Thoracic aorta (tissue), 2 donors: ENCODE measurements at regions not wholly inside any gene's neighbourhood (a gene's known extent, or its start where the extent isn't known, plus 50 kb on each side); places are given as distances from the start of the nearest gene placed in this dataset.

Source experiments
- ATAC-seq: fragments of 150-250 bp; one replicate; pipeline ENCODE4 v1.8.0; 2017; ENCODE audit warnings: low read depth; ENCODE audit not compliant: insufficient number of reproducible peaks, low FRiP score
- DNase-seq: peaks from one replicate; pipeline ENCODE4 v3.0.0-alpha.2; 2020; ENCODE audit warnings: low spot score
- H3K27ac ChIP-seq, 2 donors: fragments of 200-600 bp; sonication (generic); 1 replicate in 1 of 2; 2 replicates in 1 of 2; pipeline ENCODE4 v1.5.1; 2016; ENCODE audit warnings: mild to moderate bottlenecking in 2 of 2, moderate library complexity in 2 of 2
- H3K27me3 ChIP-seq: fragments of 200-600 bp; sonication (generic); replicated peaks from 2 replicates; pipeline ENCODE4 v1.6.0; 2016; ENCODE audit warnings: mild to moderate bottlenecking; ENCODE audit not compliant: insufficient read depth
- H3K36me3 ChIP-seq: fragments of 200-600 bp; sonication (generic); one replicate; pipeline ENCODE4 v1.5.1; 2016
- H3K4me1 ChIP-seq, 2 donors: fragments of 200-600 bp; sonication (generic); 1 replicate in 1 of 2; 2 replicates in 1 of 2; pipeline versions ENCODE4 v1.5.1 to v1.6.0; 2016; ENCODE audit warnings: low read depth in 2 of 2, mild to moderate bottlenecking in 1 of 2; ENCODE audit not compliant: control insufficient read depth in 1 of 2
- H3K4me3 ChIP-seq: fragments of 200-600 bp; sonication (generic); 2 replicates; pipeline ENCODE4 v1.5.1; 2016; ENCODE audit warnings: mild to moderate bottlenecking
- H3K9me3 ChIP-seq: fragments of 200-600 bp; sonication (generic); 2 replicates; pipeline ENCODE4 v1.5.1; 2016
- TF ChIP-seq, protein P1 (sequence below): fragments of 200-600 bp; sonication (generic); IDR thresholded peaks from one replicate; pipeline ENCODE4 v1.5.1; 2019; ENCODE audit warnings: antibody characterized with exemption

DNA sequence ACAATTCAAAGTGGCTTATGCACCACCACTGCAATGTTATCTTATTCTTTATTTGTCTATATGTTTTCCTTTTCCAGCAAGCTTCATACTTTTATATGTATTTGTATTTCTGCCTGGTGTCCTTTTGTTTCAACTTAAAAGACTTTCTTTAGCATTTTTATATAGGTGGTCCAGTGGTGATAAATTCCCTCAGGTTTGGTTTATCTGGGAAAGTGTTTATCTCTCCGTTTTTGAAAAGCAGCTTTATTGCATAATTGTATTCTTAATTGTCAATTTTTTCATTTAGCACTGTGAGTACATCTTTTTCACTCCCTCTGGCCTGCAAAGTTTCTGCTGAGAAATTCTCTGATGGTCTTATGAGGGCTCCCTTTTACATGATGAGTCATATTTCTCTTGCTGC lies 479.0 kb upstream of the GRID2 start:
- H3K4me1 ChIP-seq, result no peaks in the 10 kb centered on the region
- no peaks in the 10 kb centered on the region for H3K36me3 ChIP-seq
- no peak for ATAC-seq
- H3K9me3 ChIP-seq, result peaks cover 5% of the 10 kb centered on the region
- no peaks in the 10 kb centered on the region for H3K27me3 ChIP-seq
- no peak overlapping the region for H3K4me3 ChIP-seq
- TF ChIP-seq, protein P1, sequence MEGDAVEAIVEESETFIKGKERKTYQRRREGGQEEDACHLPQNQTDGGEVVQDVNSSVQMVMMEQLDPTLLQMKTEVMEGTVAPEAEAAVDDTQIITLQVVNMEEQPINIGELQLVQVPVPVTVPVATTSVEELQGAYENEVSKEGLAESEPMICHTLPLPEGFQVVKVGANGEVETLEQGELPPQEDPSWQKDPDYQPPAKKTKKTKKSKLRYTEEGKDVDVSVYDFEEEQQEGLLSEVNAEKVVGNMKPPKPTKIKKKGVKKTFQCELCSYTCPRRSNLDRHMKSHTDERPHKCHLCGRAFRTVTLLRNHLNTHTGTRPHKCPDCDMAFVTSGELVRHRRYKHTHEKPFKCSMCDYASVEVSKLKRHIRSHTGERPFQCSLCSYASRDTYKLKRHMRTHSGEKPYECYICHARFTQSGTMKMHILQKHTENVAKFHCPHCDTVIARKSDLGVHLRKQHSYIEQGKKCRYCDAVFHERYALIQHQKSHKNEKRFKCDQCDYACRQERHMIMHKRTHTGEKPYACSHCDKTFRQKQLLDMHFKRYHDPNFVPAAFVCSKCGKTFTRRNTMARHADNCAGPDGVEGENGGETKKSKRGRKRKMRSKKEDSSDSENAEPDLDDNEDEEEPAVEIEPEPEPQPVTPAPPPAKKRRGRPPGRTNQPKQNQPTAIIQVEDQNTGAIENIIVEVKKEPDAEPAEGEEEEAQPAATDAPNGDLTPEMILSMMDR, result no peak
- no peak overlapping the region for H3K27ac ChIP-seq
- no peak for DNase-seq

DNA sequence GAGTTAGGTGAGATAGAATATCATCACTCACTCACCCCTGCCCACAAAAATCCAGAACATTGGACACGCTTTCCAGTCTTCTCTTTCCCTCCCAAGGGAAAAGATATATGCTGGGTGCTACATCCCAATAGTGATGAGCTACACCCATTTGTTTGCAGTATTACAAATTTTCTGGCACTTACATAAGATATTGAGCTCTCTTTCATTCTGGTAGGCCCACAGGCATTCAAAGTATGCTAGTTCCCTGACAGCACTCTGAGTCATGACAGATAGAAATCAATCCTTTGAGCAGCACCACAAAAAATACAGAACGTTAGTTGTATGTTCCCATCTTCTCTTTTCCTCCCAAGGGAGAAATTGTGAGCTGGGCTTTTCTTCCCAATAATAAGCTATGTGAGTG lies 477.6 kb upstream of the GRID2 start:
- Histone ChIP-seq H3K4me3 (no peak overlapping the region), H3K36me3 (no peaks in the 10 kb centered on the region), H3K9me3 (peaks cover 5% of the 10 kb centered on the region), H3K4me1 (no peaks in the 10 kb centered on the region), H3K27ac (no peak overlapping the region), H3K27me3 (no peaks in the 10 kb centered on the region)
- ATAC-seq (no peak), DNase-seq (no peak)
- TF ChIP-seq, protein P1, result no peak

DNA sequence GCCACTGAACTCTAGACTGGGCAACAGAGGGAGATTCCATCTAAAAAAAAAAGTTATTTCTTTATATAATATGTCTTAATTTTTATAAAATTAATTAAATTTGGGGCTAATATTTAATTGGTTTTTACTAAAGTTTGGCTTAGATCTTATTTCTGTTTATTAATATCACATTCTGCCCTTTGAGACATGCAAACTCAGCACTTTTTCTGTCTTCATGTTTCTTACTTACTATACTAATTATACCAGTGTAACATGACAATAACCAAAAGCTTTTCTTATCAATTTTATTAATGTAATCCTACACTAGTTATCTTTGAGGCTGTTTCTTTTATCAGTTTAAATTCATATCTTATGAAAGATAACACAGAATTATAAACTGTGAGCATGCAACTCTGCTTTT lies 475.9 kb upstream of the GRID2 start:
- H3K4me3 ChIP-seq, result no peak overlapping the region
- TF ChIP-seq, protein P1, result no peak
- H3K9me3 ChIP-seq, result peaks cover 10% of the 10 kb centered on the region
- no peak for DNase-seq
- no peaks in the 10 kb centered on the region for H3K36me3 ChIP-seq
- no peaks in the 10 kb centered on the region for H3K27me3 ChIP-seq
- no peak overlapping the region for H3K27ac ChIP-seq
- no peak for ATAC-seq
- H3K4me1 ChIP-seq, result no peaks in the 10 kb centered on the region

DNA sequence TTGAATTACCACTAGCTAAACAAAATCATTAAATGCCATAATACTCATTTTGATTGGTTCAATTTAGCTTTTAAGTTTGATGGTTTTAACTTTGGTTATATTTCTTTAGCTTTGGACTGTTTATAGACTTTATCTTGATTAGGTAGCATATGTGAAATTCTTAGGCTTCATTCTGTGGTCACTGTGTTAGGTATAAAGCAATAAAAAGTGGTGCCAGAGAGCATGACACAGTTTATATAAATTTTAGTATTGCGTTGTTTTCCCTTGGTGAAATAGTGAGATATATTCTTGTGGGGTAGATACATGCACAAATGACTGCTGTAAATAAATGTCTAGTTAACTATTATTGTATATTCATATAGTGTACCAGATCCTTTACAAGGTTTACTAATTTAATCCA lies 474.2 kb upstream of the GRID2 start:
- ATAC-seq (no peak), DNase-seq (no peak)
- Histone ChIP-seq H3K4me3 (no peak overlapping the region), H3K4me1 (no peaks in the 10 kb centered on the region), H3K36me3 (no peaks in the 10 kb centered on the region), H3K27ac (no peak overlapping the region), H3K27me3 (no peaks in the 10 kb centered on the region), H3K9me3 (peaks cover 20% of the 10 kb centered on the region)
- TF ChIP-seq, protein P1, result no peak

DNA sequence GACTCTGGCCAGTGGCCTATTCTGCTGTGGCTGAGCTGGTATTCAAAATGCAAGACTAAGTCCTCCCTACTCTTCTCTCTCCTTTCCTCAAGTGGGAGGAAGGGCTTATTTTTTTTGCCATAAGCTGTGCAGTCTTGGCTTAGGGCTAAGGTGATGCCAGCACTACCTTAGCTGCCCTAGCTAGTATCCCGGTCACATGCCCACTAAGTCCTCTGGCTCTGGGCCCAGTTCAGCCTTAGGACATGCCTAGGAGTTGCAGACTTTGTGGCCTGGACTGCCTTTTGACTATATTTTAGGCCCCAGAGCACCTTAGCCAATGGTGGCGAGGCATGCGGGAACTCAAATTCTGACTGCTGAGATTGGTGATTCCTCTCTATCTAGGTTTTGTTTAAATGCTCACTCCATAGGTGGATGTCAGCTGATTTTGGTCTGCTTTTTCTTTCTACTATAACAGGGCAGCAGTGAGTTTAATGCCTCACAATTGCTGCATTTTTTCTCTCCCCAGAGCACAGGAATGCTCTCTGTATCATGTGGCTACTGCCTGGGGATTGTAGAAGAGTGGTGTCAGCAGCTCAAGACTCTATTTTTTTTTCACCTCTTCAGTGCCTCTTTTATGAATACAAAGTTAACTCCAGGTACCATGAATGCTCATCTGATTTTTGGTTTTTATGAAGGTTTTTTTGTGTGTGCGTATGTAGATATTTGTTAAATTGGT lies 472.9 kb upstream of the GRID2 start:
- H3K4me1 ChIP-seq, result no peaks in the 10 kb centered on the region
- H3K9me3 ChIP-seq, result peaks cover 16% of the 10 kb centered on the region
- H3K36me3 ChIP-seq, result no peaks in the 10 kb centered on the region
- H3K4me3 ChIP-seq, result no peak overlapping the region
- ATAC-seq (no peak), DNase-seq (no peak)
- TF ChIP-seq, protein P1, result no peak
- H3K27me3 ChIP-seq, result no peaks in the 10 kb centered on the region
- H3K27ac ChIP-seq, result no peak overlapping the region
